PC-9 (cell line): ENCODE measurements at regions not wholly inside any gene's neighbourhood (a gene's known extent, or its start where the extent isn't known, plus 50 kb on each side); places are given as distances from the start of the nearest gene placed in this dataset.
A peak's percentile ranks its signal among the peaks of the same experiment; 100 is the strongest.
"Not testable (repeated sequence)": the region's sequence is repeated elsewhere in the genome, so short reads cannot be mapped to it uniquely, and the experiment has no call there.

Experiments
- BruUV-seq: library from RNA; stranded (reverse); fragments of 400-500 nt; replicated peaks from 2 replicates; lab custom pipeline; 2021; lab: Mats Ljungman, UMichigan
- CTCF ChIA-PET: fragments of 300-600 bp; sonication (Branson Sonifier 250); formaldehyde crosslinking; loops from one replicate; lab custom pipeline; 2022; ENCODE audit warnings: antibody characterized with exemption; lab: Charles Lee
- POLR2A ChIA-PET: fragments of 300-600 bp; sonication (Branson Sonifier 250); formaldehyde crosslinking; loops from one replicate; lab custom pipeline; 2022; ENCODE audit warnings: antibody characterized with exemption; ENCODE audit not compliant: unreplicated experiment; lab: Charles Lee
- DNase-seq, 2 experiments: peaks; one replicate each; pipeline versions ENCODE4 v3.0.0 to v3.0.0-alpha.2; 2015 to 2022; ENCODE audit warnings: mixed read lengths in 1 of 2
- H2AFZ ChIP-seq: fragments of 200-600 bp; sonication (generic); 2 replicates; pipeline ENCODE4 v1.8.1; 2017; ENCODE audit warnings: antibody characterized with exemption
- H3F3A ChIP-seq: fragments of 200-600 bp; sonication (generic); 2 replicates; pipeline ENCODE4 v1.8.1; 2017; ENCODE audit warnings: antibody characterized with exemption, mild to moderate bottlenecking, low read depth; ENCODE audit not compliant: insufficient read depth
- H3K27ac ChIP-seq: fragments of 200-600 bp; sonication (generic); 2 replicates; pipeline ENCODE4 v1.6.1; 2016; ENCODE audit warnings: mixed run types
- H3K27me3 ChIP-seq: fragments of 200-600 bp; sonication (generic); 2 replicates; pipeline ENCODE4 v1.6.1; 2016; ENCODE audit warnings: low read depth, mixed run types; ENCODE audit not compliant: insufficient read depth
- H3K36me3 ChIP-seq: fragments of 200-600 bp; sonication (generic); 2 replicates; pipeline ENCODE4 v1.6.1; 2016; ENCODE audit warnings: low read depth, mixed run types
- H3K4me1 ChIP-seq: fragments of 200-600 bp; sonication (generic); replicated peaks from 2 replicates; pipeline ENCODE4 v1.6.1; 2016; ENCODE audit warnings: mixed run types; ENCODE audit not compliant: insufficient read depth
- H3K4me2 ChIP-seq: fragments of 200-600 bp; sonication (generic); 2 replicates; pipeline ENCODE4 v1.6.1; 2017; ENCODE audit warnings: mixed run types
- H3K4me3 ChIP-seq: fragments of 200-600 bp; sonication (generic); 2 replicates; pipeline ENCODE4 v1.6.1; 2016; ENCODE audit warnings: mixed run types
- H3K79me2 ChIP-seq: fragments of 200-600 bp; sonication (generic); 2 replicates; pipeline ENCODE4 v1.6.1; 2017; ENCODE audit warnings: low read depth, mixed run types
- H3K9me2 ChIP-seq: fragments of 200-600 bp; sonication (generic); 2 replicates; pipeline ENCODE4 v1.8.1; 2017; ENCODE audit warnings: mild to moderate bottlenecking; ENCODE audit not compliant: insufficient read depth
- H3K9me3 ChIP-seq: fragments of 200-600 bp; sonication (generic); 2 replicates; pipeline ENCODE4 v1.8.1; 2016; ENCODE audit warnings: low read depth; ENCODE audit not compliant: insufficient read depth
- H4K20me1 ChIP-seq: fragments of 200-600 bp; sonication (generic); 2 replicates; pipeline ENCODE4 v1.8.1; 2017; ENCODE audit not compliant: insufficient read depth
- intact Hi-C: fragments of 100-400 bp; cut with micrococcal nuclease; formaldehyde crosslinking; loops from one replicate; pipeline ENCODE4 v1.10.0; 2022; ENCODE audit not compliant: unreplicated experiment

- H3K36me3 ChIP-seq, POLR2A ChIA-PET, CTCF ChIA-PET, H4K20me1 ChIP-seq, H3K9me3 ChIP-seq, H3F3A ChIP-seq, H3K9me2 ChIP-seq, intact Hi-C loops, H3K4me2 ChIP-seq, H3K4me1 ChIP-seq, DNase-seq, H3K79me2 ChIP-seq, H3K4me3 ChIP-seq, H2AFZ ChIP-seq, H3K27me3 ChIP-seq, BruUV-seq: not testable (repeated sequence)
- peak overlapping the region; percentile 74 for H3K27ac ChIP-seq
Measured at GRCh38 chr7:73201264-73201663, 107.4 kb downstream of the NSUN5 start.

DNA sequence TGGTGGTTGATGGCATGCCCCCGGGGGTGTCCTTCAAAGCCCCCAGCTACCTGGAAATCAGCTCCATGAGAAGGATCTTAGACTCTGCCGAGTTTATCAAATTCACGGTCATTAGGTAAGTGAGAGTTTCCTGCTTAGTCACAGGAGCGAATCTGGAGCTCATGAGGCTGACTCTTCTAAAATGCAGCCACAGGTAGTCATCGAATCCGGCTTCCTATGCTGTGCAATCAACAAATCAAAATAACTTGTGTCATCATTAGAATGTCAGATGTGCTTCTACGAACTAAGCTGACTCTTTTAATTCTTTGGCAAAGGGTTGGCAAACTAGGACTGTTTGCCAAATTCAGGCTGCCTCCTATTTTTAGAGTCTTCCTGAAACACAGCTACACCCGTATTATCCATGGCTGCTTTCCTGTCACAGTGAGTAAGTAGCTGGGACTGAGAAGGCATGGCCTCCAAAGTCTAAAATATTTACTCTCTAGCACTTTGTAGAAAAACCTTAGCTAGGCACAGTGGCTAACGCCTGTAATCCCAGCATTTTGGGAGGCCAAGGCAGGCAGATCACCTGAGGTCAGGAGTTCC, 108.0 kb downstream of the NSUN5 start:
- H3F3A ChIP-seq, H3K4me1 ChIP-seq, POLR2A ChIA-PET, H3K79me2 ChIP-seq, H3K36me3 ChIP-seq, H3K4me2 ChIP-seq, intact Hi-C loops, H3K27me3 ChIP-seq, H3K9me2 ChIP-seq, H4K20me1 ChIP-seq, DNase-seq, CTCF ChIA-PET, H2AFZ ChIP-seq, H3K4me3 ChIP-seq, H3K27ac ChIP-seq, H3K9me3 ChIP-seq, BruUV-seq: not testable (repeated sequence)

- H3K79me2 ChIP-seq, H3K27me3 ChIP-seq, H3K27ac ChIP-seq, H3K36me3 ChIP-seq, DNase-seq, H2AFZ ChIP-seq, H3K9me2 ChIP-seq, BruUV-seq, H3F3A ChIP-seq, intact Hi-C loops, H3K4me3 ChIP-seq, H3K4me2 ChIP-seq, H4K20me1 ChIP-seq, H3K9me3 ChIP-seq, CTCF ChIA-PET, POLR2A ChIA-PET, H3K4me1 ChIP-seq: not testable (repeated sequence)
Measured at GRCh38 chr7:73193991-73194390, 108.2 kb upstream of the SPDYE9 start.

DNA sequence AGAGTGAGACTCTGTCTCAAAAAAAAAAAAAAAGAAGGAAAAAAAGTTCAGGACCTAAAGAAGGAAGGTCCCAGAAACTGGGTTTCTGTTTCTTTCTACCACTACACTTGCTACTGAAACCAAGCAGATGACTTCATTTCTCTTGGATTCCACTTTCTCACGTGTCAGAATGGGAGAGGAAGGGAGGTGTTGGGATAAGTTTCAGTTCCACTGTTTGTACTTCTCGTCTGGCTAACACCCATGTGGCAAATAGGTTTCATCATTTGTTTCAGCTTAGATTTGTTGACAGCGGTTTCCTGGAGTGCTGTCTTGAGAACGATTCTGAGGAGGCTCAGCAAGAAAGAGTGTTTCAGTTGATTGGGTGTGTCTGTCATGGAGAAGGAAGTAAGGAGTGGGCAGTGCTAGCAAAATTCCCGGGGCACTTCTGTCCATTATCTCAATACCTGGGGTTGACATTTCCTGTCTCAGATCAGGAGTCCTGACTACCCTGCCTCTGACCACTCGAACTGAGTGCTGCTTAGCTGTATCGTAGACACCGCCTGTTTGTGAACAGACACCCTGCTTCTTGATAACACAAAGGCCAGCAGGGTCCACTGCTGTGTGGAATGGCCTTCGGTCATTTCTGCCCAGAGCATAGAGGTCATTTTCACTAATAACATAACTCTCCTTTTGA, 104.8 kb upstream of the SPDYE9 start:
- H3K4me3 ChIP-seq, H3K9me3 ChIP-seq, BruUV-seq, H3K27me3 ChIP-seq, H3K27ac ChIP-seq, H3K4me2 ChIP-seq, POLR2A ChIA-PET, H3K9me2 ChIP-seq, H2AFZ ChIP-seq, intact Hi-C loops, H3F3A ChIP-seq, H3K79me2 ChIP-seq, DNase-seq, CTCF ChIA-PET, H3K36me3 ChIP-seq, H3K4me1 ChIP-seq, H4K20me1 ChIP-seq: not testable (repeated sequence)

DNA sequence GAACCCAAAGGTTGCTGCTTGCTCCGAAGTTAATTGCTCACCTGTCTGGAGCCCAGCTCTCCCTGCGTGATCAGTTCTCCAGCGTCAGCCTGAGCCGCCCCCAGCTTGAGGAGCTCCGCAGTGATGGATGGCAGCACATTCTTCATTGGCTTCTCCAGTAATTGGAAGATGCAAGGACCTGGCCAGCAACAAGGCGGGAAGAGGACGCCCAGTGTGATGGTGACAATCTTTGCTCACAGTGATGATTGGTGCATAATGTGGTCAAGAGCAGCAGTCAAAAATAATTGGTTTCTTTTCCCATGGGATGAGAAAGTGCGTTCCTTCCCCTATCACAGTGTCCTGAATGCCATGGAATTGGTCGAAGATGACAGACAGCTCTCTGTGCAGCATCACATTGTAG, 102.4 kb upstream of the SPDYE9 start:
- H4K20me1 ChIP-seq, H2AFZ ChIP-seq, H3F3A ChIP-seq, H3K4me3 ChIP-seq, H3K4me1 ChIP-seq, H3K27me3 ChIP-seq, H3K9me3 ChIP-seq, H3K9me2 ChIP-seq, H3K79me2 ChIP-seq, H3K36me3 ChIP-seq, BruUV-seq, intact Hi-C loops, POLR2A ChIA-PET, DNase-seq, H3K27ac ChIP-seq, H3K4me2 ChIP-seq, CTCF ChIA-PET: not testable (repeated sequence)

- H3K4me1 ChIP-seq, H4K20me1 ChIP-seq, intact Hi-C loops, H3K27me3 ChIP-seq, H3K36me3 ChIP-seq, H3K4me2 ChIP-seq, H3K9me2 ChIP-seq, POLR2A ChIA-PET, H3K79me2 ChIP-seq, H3K4me3 ChIP-seq, H3K9me3 ChIP-seq, DNase-seq, CTCF ChIA-PET, H3K27ac ChIP-seq, H2AFZ ChIP-seq, H3F3A ChIP-seq, BruUV-seq: not testable (repeated sequence)
Measured at GRCh38 chr7:73186589-73187309, 100.9 kb upstream of the SPDYE9 start.

DNA sequence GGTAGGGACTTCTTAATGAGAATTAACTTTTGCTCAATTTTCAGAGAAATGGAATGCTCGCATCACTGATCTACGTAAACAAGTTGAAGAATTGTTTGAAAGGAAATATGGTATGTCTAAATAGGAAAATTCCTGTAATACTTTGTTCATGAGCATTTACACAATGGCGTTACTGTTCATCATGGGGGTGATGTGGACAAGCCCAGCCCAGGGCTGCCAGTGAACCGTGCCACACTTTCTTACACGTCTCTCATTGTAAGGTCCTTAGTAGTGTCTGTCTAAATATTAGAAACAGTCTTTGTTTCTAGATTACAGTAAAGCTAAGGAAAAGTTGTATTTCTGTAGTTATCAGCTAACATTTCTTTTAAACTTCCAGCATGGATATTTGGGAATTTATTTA, 91.0 kb upstream of the SPDYE9 start:
- CTCF ChIA-PET, POLR2A ChIA-PET, H3K9me3 ChIP-seq, H3F3A ChIP-seq, intact Hi-C loops, H3K4me1 ChIP-seq, DNase-seq, H3K4me2 ChIP-seq, H3K27ac ChIP-seq, H2AFZ ChIP-seq, H3K36me3 ChIP-seq, H4K20me1 ChIP-seq, BruUV-seq, H3K27me3 ChIP-seq, H3K9me2 ChIP-seq, H3K79me2 ChIP-seq, H3K4me3 ChIP-seq: not testable (repeated sequence)
